ENCODE measurements at regions not wholly inside any gene's neighbourhood (a gene's known extent, or its start where the extent isn't known, plus 50 kb on each side); places are given as distances from the start of the nearest gene placed in this dataset.

- DNase-seq (ENCODE audit: low spot score) (no peak), ATAC-seq (no peak), FAIRE-seq (no peak)
- ChIA-PET CTCF (ENCODE audit: low intra/inter-chr PET ratio, low total read pairs) (no interaction called here), POLR2A (no interaction called here)
- H3K9ac ChIP-seq (ENCODE audit: insufficient read depth, low read depth, low read length), result no peak overlapping the region
- BruUV-seq (replicated peaks), result no TSS peak
- in situ Hi-C loops (cut with HindIII; ENCODE audit: extremely low pct_ligation_motif_present, low pct_unique_long_range_greater_than_20kb) (no loop called here), intact Hi-C loops (cut with micrococcal nuclease; ENCODE audit: unreplicated experiment) (no loop called here)
- H3K36me3 ChIP-seq (replicated peaks in 1 of 2; ENCODE audit: control insufficient read depth in 1 of 2, insufficient read depth in 2 of 2, low read length in 2 of 2), result no peaks in the 10 kb centered on the region
- no peaks in the 10 kb centered on the region for H3K79me2 ChIP-seq (ENCODE audit: insufficient read depth, low read length)
- no peaks in the 10 kb centered on the region for H3K4me1 ChIP-seq (ENCODE audit: insufficient read depth, low read length)
- no peaks in the 10 kb centered on the region for H4K20me1 ChIP-seq (ENCODE audit: insufficient read depth, low read length)
- no peak overlapping the region for H3K4me2 ChIP-seq (ENCODE audit: low read depth, low read length)
- H3K9me3 ChIP-seq (ENCODE audit: low read length), result peaks cover 80% of the 10 kb centered on the region
- no peaks in the 10 kb centered on the region; a peak in 1 of 5 replicates for H3K27me3 ChIP-seq (ENCODE audit: control insufficient read depth in 1 of 2, insufficient read depth in 2 of 2, low read length in 2 of 2)
- H2AFZ ChIP-seq (ENCODE audit: low read length), result no peak overlapping the region
- no peak overlapping the region for H3K27ac ChIP-seq (ENCODE audit: extremely low read length, insufficient read depth, low read length)
- no peak overlapping the region for H3K4me3 ChIP-seq (replicated peaks in 1 of 3; ENCODE audit: insufficient read depth in 1 of 3, low read depth in 2 of 3, low read length in 3 of 3)
- TF ChIP-seq RFX5 (IDR thresholded peaks at IDR 0.05; ENCODE audit: low read depth, low read length) (no peak), E2F2 (CRISPR knock-in tag; IDR thresholded peaks at IDR 0.05; ENCODE audit: borderline replicate concordance) (no peak), PCBP2 (optimal IDR thresholded peaks at IDR 0.05; ENCODE audit: low read depth, low read length, poor library complexity, severe bottlenecking) (no peak), KLF16 (CRISPR knock-in tag; IDR thresholded peaks at IDR 0.05) (no peak), ZNF180 (CRISPR knock-in tag; IDR thresholded peaks at IDR 0.05; ENCODE audit: borderline replicate concordance, low read depth) (no peak), ARID2 (CRISPR knock-in tag; IDR thresholded peaks at IDR 0.05; ENCODE audit: borderline replicate concordance) (no peak), SMAD3 (CRISPR knock-in tag; IDR thresholded peaks at IDR 0.05) (no peak), ZNF674 (CRISPR knock-in tag; IDR thresholded peaks at IDR 0.05; ENCODE audit: low read depth) (no peak), ZNF629 (CRISPR knock-in tag; conservative IDR thresholded peaks at IDR 0.05) (no peak), HNRNPUL1 (IDR thresholded peaks at IDR 0.05; ENCODE audit: low read depth, low read length) (no peak), FOXA1 (IDR thresholded peaks at IDR 0.05) (no peak), FOXA1 (CRISPR knock-in tag; IDR thresholded peaks at IDR 0.05) (no peak), KLF9 (CRISPR knock-in tag; IDR thresholded peaks at IDR 0.05; ENCODE audit: low read depth) (no peak), ZNF224 (CRISPR knock-in tag; IDR thresholded peaks at IDR 0.05) (no peak), ZNF337 (CRISPR knock-in tag; IDR thresholded peaks at IDR 0.05; ENCODE audit: borderline replicate concordance, low read depth) (no peak), MEIS2 (CRISPR knock-in tag; IDR thresholded peaks at IDR 0.05) (no peak)
- TF ChIP-seq, protein P1, sequence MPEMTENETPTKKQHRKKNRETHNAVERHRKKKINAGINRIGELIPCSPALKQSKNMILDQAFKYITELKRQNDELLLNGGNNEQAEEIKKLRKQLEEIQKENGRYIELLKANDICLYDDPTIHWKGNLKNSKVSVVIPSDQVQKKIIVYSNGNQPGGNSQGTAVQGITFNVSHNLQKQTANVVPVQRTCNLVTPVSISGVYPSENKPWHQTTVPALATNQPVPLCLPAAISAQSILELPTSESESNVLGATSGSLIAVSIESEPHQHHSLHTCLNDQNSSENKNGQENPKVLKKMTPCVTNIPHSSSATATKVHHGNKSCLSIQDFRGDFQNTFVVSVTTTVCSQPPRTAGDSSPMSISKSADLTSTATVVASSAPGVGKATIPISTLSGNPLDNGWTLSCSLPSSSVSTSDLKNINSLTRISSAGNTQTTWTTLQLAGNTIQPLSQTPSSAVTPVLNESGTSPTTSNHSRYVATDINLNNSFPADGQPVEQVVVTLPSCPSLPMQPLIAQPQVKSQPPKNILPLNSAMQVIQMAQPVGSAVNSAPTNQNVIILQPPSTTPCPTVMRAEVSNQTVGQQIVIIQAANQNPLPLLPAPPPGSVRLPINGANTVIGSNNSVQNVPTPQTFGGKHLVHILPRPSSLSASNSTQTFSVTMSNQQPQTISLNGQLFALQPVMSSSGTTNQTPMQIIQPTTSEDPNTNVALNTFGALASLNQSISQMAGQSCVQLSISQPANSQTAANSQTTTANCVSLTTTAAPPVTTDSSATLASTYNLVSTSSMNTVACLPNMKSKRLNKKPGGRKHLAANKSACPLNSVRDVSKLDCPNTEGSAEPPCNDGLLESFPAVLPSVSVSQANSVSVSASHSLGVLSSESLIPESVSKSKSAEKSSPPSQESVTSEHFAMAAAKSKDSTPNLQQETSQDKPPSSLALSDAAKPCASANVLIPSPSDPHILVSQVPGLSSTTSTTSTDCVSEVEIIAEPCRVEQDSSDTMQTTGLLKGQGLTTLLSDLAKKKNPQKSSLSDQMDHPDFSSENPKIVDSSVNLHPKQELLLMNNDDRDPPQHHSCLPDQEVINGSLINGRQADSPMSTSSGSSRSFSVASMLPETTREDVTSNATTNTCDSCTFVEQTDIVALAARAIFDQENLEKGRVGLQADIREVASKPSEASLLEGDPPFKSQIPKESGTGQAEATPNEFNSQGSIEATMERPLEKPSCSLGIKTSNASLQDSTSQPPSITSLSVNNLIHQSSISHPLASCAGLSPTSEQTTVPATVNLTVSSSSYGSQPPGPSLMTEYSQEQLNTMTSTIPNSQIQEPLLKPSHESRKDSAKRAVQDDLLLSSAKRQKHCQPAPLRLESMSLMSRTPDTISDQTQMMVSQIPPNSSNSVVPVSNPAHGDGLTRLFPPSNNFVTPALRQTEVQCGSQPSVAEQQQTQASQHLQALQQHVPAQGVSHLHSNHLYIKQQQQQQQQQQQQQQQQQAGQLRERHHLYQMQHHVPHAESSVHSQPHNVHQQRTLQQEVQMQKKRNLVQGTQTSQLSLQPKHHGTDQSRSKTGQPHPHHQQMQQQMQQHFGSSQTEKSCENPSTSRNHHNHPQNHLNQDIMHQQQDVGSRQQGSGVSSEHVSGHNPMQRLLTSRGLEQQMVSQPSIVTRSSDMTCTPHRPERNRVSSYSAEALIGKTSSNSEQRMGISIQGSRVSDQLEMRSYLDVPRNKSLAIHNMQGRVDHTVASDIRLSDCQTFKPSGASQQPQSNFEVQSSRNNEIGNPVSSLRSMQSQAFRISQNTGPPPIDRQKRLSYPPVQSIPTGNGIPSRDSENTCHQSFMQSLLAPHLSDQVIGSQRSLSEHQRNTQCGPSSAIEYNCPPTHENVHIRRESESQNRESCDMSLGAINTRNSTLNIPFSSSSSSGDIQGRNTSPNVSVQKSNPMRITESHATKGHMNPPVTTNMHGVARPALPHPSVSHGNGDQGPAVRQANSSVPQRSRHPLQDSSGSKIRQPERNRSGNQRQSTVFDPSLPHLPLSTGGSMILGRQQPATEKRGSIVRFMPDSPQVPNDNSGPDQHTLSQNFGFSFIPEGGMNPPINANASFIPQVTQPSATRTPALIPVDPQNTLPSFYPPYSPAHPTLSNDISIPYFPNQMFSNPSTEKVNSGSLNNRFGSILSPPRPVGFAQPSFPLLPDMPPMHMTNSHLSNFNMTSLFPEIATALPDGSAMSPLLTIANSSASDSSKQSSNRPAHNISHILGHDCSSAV (CRISPR knock-in tag; IDR thresholded peaks at IDR 0.05; ENCODE audit: borderline replicate concordance), result no peak
- TF ChIP-seq, protein P2, sequence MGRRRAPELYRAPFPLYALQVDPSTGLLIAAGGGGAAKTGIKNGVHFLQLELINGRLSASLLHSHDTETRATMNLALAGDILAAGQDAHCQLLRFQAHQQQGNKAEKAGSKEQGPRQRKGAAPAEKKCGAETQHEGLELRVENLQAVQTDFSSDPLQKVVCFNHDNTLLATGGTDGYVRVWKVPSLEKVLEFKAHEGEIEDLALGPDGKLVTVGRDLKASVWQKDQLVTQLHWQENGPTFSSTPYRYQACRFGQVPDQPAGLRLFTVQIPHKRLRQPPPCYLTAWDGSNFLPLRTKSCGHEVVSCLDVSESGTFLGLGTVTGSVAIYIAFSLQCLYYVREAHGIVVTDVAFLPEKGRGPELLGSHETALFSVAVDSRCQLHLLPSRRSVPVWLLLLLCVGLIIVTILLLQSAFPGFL (CRISPR knock-in tag; IDR thresholded peaks at IDR 0.05), result no peak
Observed at GRCh38 chr15:95013381-95013780, 782.0 kb downstream of the MCTP2 start.
